SW 1271 (cell line): ENCODE measurements at regions not wholly inside any gene's neighbourhood (a gene's known extent, or its start where the extent isn't known, plus 50 kb on each side); places are given as distances from the start of the nearest gene placed in this dataset.

ENCODE experiments used
- DNase-seq, 2 experiments: peaks; one replicate each; lab custom pipeline; 2025; lab: John Stamatoyannopoulos, UW

- DNase-seq = no peak
Observed at GRCh38 chr16:80079072-80079471, 461.7 kb upstream of the DYNLRB2 start.

GRCh38 chr16:80077696-80078095 is 463.1 kb upstream of the DYNLRB2 start:
- no peak for DNase-seq

GRCh38 chr16:80074329-80074728 is 466.5 kb upstream of the DYNLRB2 start:
- DNase-seq = no peak

GRCh38 chr16:80071964-80072456 is 468.8 kb upstream of the DYNLRB2 start:
- no peak for DNase-seq

- no peak for DNase-seq
Observed at GRCh38 chr16:80066805-80067580, 466.5 kb upstream of the MAF start.

GRCh38 chr16:80065541-80065940 is 465.0 kb upstream of the MAF start:
- DNase-seq = no peak

GRCh38 chr16:80063713-80064069 is 463.2 kb upstream of the MAF start:
- no peak for DNase-seq

- no peak for DNase-seq
Observed at GRCh38 chr16:80063031-80063712, 462.6 kb upstream of the MAF start.

- no peak for DNase-seq
Observed at GRCh38 chr16:80062361-80063030, 462.0 kb upstream of the MAF start.

- no peak for DNase-seq
Observed at GRCh38 chr16:80060470-80060869, 459.9 kb upstream of the MAF start.

GRCh38 chr16:80059836-80060235 is 459.3 kb upstream of the MAF start:
- no peak for DNase-seq

GRCh38 chr16:80058214-80058613 is 457.7 kb upstream of the MAF start:
- DNase-seq = no peak

- DNase-seq = no peak
Observed at GRCh38 chr16:80056324-80056723, 455.8 kb upstream of the MAF start.

- no peak for DNase-seq
Observed at GRCh38 chr16:80055831-80056230, 455.3 kb upstream of the MAF start.

GRCh38 chr16:80054647-80055046 is 454.1 kb upstream of the MAF start:
- no peak for DNase-seq

GRCh38 chr16:80051040-80051439 is 450.5 kb upstream of the MAF start:
- no peak for DNase-seq

GRCh38 chr16:80048250-80048649 is 447.7 kb upstream of the MAF start:
- no peak for DNase-seq

GRCh38 chr16:80047842-80048241 is 447.3 kb upstream of the MAF start:
- no peak for DNase-seq

GRCh38 chr16:80046848-80047247 is 446.3 kb upstream of the MAF start:
- DNase-seq = no peak

GRCh38 chr16:80046261-80046660 is 445.7 kb upstream of the MAF start:
- DNase-seq = no peak

- no peak for DNase-seq
Observed at GRCh38 chr16:80045861-80046260, 445.3 kb upstream of the MAF start.

GRCh38 chr16:80041410-80041809 is 440.9 kb upstream of the MAF start:
- DNase-seq = no peak

GRCh38 chr16:80040814-80041213 is 440.3 kb upstream of the MAF start:
- DNase-seq = no peak
